Body of pancreas (tissue), 4 donors: ENCODE measurements at regions not wholly inside any gene's neighbourhood (a gene's known extent, or its start where the extent isn't known, plus 50 kb on each side); places are given as distances from the start of the nearest gene placed in this dataset.

Experiments
- ATAC-seq: fragments of 150-250 bp; one replicate; pipeline ENCODE4 v1.9.1; 2016
- DNase-seq, 4 donors: peaks; one replicate each; pipeline ENCODE4 v3.0.0-alpha.2; 2019
- H3K27ac ChIP-seq, 4 donors: fragments of 200-600 bp; sonication (generic); 1 replicate in 3 of 4; 2 replicates in 1 of 4; pipeline versions ENCODE4 v1.5.1 to v1.6.1; 2016 to 2019; ENCODE audit warnings: mild to moderate bottlenecking in 1 of 4, mixed read lengths in 1 of 4, moderate library complexity in 1 of 4
- H3K27me3 ChIP-seq, 2 donors: fragments of 200-600 bp; sonication (generic); one replicate each; pipeline ENCODE4 v1.6.0; 2016; ENCODE audit warnings: mild to moderate bottlenecking in 1 of 2
- H3K36me3 ChIP-seq, 2 donors: fragments of 200-600 bp; sonication (generic); replicated peaks in 1 of 2; 2 replicates each; pipeline ENCODE4 v1.5.1; 2016; ENCODE audit warnings: low read depth in 2 of 2; ENCODE audit not compliant: insufficient read depth in 1 of 2
- H3K4me1 ChIP-seq: fragments of 200-600 bp; sonication (generic); one replicate; pipeline ENCODE4 v1.6.0; 2016
- H3K4me3 ChIP-seq, 2 donors: fragments of 200-600 bp; sonication (generic); 1 replicate in 1 of 2; 2 replicates in 1 of 2; pipeline ENCODE4 v1.5.1; 2016 to 2019
- H3K9me3 ChIP-seq, 3 donors: fragments of 200-600 bp; sonication (generic); 1 replicate in 2 of 3; 2 replicates in 1 of 3; pipeline ENCODE4 v1.5.1; 2016
- CTCF ChIP-seq, 7 experiments: fragments of 450-650 bp in 4 of 7; fragments of 200-600 bp in 3 of 7; sonication (generic) in 3 of 7; IDR thresholded peaks; one replicate each; pipeline ENCODE4 v1.5.1; 2016 to 2019; ENCODE audit warnings: antibody characterized with exemption in 7 of 7
- POLR2A ChIP-seq, 3 donors: fragments of 450-650 bp; IDR thresholded peaks; one replicate each; pipeline ENCODE4 v1.6.1; 2016; ENCODE audit warnings: antibody characterized with exemption in 3 of 3, mild to moderate bottlenecking in 2 of 3
- whole genome bisulfite sequencing, 2 donors: methylation state at CpG; one replicate each; pipeline ENCODE4 v1.1.5; 2017; 5-methylcytosine and 5-hydroxymethylcytosine counted together
- intact Hi-C: fragments of 100-400 bp; cut with DNase I; formaldehyde crosslinking; loops from one replicate; pipeline ENCODE4 v1.15.1; 2023

- ATAC-seq = no peak
- no peaks in the 10 kb centered on the region for H3K27me3 ChIP-seq
- no peak overlapping the region for H3K4me3 ChIP-seq
- H3K36me3 ChIP-seq = no peaks in the 10 kb centered on the region
- intact Hi-C loops = no loop called here
- H3K4me1 ChIP-seq = no peaks in the 10 kb centered on the region
- no peak for DNase-seq
- WGBS, 2 donors = 33 to 37% methylated on average over 2 of the region's 2 CpGs
- TF ChIP-seq CTCF (IDR thresholded peaks at IDR 0.05) (no peak), POLR2A (IDR thresholded peaks at IDR 0.05) (no peak)
- no peaks in the 10 kb centered on the region for H3K9me3 ChIP-seq
- H3K27ac ChIP-seq = no peak overlapping the region
These were observed 278.3 kb upstream of the FSTL5 start for GRCh38 chr4:162442128-162442527.

GRCh38 chr4:162422312-162422711 is 258.5 kb upstream of the FSTL5 start:
- no peak for ATAC-seq
- intact Hi-C loops = no loop called here
- TF ChIP-seq POLR2A (IDR thresholded peaks at IDR 0.05) = no peak
- no peak for TF ChIP-seq CTCF (IDR thresholded peaks at IDR 0.05)

GRCh38 chr4:162410854-162411253 is 247.1 kb upstream of the FSTL5 start:
- WGBS, 2 donors = 0 to 23% methylated on average over 1 of the region's 1 CpG
- H3K9me3 ChIP-seq = no peaks in the 10 kb centered on the region
- no peak overlapping the region for H3K4me3 ChIP-seq
- intact Hi-C loops = no loop called here
- H3K4me1 ChIP-seq = no peaks in the 10 kb centered on the region
- H3K36me3 ChIP-seq = no peaks in the 10 kb centered on the region
- no peaks in the 10 kb centered on the region for H3K27me3 ChIP-seq
- ATAC-seq = no peak
- no peak overlapping the region for H3K27ac ChIP-seq
- TF ChIP-seq CTCF (IDR thresholded peaks at IDR 0.05) = no peak
- DNase-seq = no peak

More at GRCh38 chr4:162422312-162422711, 258.5 kb upstream of the FSTL5 start:
- H3K27ac ChIP-seq = no peak overlapping the region
- no peaks in the 10 kb centered on the region for H3K4me1 ChIP-seq
- no peaks in the 10 kb centered on the region for H3K36me3 ChIP-seq
- DNase-seq = no peak
- 70 to 75% methylated on average over 4 of the region's 4 CpGs for WGBS, 2 donors
- H3K4me3 ChIP-seq = no peak overlapping the region
- no peaks in the 10 kb centered on the region for H3K9me3 ChIP-seq
- H3K27me3 ChIP-seq = no peaks in the 10 kb centered on the region

- WGBS, 2 donors = 87 to 91% methylated on average over 16 of the region's 16 CpGs
- Histone ChIP-seq H3K27ac (no peak overlapping the region), H3K4me1 (no peaks in the 10 kb centered on the region), H3K27me3 (no peaks in the 10 kb centered on the region), H3K9me3 (no peaks in the 10 kb centered on the region), H3K4me3 (no peak overlapping the region), H3K36me3 (no peaks in the 10 kb centered on the region)
- intact Hi-C loops = no loop called here
- ATAC-seq = no peak
- DNase-seq = peak in 1 of 4 donors; percentile 7
- no peak for TF ChIP-seq POLR2A (IDR thresholded peaks at IDR 0.05)
- TF ChIP-seq CTCF (IDR thresholded peaks at IDR 0.05) = no peak
These were observed 245.2 kb upstream of the FSTL5 start for GRCh38 chr4:162409048-162409447.

- no peak for DNase-seq
- H3K4me3 ChIP-seq = no peak overlapping the region
- no peak for TF ChIP-seq CTCF (IDR thresholded peaks at IDR 0.05)
- no peak for TF ChIP-seq POLR2A (IDR thresholded peaks at IDR 0.05)
- intact Hi-C loops = no loop called here
- no peak overlapping the region for H3K27ac ChIP-seq
- no peaks in the 10 kb centered on the region for H3K9me3 ChIP-seq
- no peaks in the 10 kb centered on the region for H3K27me3 ChIP-seq
- H3K4me1 ChIP-seq = no peaks in the 10 kb centered on the region
- ATAC-seq = no peak
- no peaks in the 10 kb centered on the region for H3K36me3 ChIP-seq
- WGBS, 2 donors = 70% methylated on average over 9 of the region's 9 CpGs
These were observed 244.5 kb upstream of the FSTL5 start for GRCh38 chr4:162408309-162408708.
